ENCODE measurements at regions not wholly inside any gene's neighbourhood (a gene's known extent, or its start where the extent isn't known, plus 50 kb on each side); places are given as distances from the start of the nearest gene placed in this dataset.
"Not testable (repeated sequence)": the region's sequence is repeated elsewhere in the genome, so short reads cannot be mapped to it uniquely, and the experiment has no call there.

- no peak for DNase-seq
These were observed 159.4 kb upstream of the NAMPT start for GRCh38 chr7:106444068-106444655.

DNA sequence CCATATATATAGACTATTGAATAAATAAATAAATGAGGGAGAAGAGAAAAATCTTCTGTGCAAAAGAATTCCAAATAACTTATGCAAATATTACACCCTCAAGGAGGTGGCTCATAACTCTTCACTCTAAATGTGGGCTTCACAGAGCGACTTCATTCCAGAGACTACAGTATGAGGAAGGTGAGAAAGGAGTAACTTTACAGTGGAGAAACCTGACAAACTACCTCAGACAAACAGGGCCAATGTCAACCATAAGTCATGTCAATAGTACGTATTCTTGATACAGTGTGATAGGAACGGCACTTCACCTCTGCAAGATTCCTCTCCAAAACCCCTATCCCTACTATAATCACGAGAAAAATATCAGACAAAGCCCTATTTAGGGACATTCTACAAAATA lies 158.4 kb upstream of the NAMPT start:
- DNase-seq = no peak

DNA sequence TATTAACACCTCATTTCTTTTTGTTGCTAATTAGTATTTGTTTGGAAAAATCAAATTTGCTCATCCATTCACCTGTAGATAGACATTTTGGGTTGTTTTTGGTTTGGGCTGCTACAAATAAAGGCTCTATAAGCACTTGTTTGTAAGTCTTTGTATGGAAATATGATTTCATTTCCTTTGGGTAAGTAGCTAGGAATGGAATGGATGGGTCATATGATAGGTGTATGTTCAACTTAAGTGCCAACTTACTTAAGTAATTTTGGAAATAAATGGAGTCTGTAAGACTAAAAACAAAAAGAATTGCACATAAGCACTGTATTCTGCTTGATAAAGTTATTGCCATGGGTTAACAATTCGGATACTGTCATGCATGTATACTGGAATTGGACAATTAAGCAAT lies 157.7 kb upstream of the NAMPT start:
- DNase-seq = no peak

DNA sequence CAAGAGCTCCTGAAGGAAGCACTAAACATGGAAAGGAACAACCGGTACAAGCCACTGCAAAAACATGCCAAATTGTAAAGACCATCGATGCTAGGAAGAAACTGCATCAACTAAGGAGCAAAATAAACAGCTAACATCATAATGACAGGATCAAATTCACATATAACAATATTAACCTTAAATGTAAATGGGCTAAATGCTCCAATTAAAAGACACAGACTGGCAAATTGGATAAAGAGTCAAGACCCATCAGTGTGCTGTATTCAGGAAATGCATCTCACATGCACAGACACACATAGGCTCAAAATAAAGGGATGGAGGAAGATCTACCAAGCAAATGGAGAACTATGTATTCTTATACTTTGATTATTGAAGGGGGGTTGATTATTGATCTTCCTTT lies 156.6 kb upstream of the NAMPT start:
- DNase-seq = not testable (repeated sequence)

DNA sequence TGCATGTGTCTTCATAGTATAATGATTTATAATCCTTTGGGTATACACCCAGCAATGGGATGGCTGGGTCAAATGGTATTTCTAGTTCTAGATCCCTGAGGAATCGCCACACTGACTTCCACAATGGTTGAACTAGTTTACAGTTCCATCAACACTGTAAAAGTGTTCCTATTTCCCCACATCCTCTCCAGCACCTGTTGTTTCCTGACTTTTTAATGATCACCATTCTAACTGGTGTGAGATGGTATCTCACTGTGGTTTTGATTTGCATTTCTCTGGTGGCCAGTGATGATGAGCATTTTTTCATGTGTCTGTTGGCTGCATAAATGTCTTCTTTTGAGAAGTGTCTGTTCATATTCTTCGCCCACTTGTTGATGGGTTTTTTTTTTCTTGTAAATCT lies 152.2 kb upstream of the NAMPT start:
- not testable (repeated sequence) for DNase-seq

DNA sequence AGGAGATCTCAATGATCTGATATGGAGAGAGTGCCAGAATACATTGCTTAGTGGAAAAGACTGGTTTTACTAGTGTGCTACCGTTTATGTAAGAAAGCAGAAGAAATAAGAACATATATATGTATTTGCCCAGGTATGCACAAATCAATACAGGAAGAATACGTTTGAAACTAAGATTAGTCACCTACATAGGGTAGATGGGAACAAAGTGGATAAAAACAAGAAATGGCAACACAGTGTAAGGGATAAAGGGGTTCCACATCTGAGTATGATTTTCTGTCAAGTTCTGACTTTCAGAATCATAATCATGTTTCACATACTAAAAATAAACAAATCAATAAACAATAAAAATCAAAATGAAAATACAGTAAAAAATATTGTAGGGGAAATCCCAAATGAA lies 148.6 kb upstream of the NAMPT start:
- no peak for DNase-seq

DNA sequence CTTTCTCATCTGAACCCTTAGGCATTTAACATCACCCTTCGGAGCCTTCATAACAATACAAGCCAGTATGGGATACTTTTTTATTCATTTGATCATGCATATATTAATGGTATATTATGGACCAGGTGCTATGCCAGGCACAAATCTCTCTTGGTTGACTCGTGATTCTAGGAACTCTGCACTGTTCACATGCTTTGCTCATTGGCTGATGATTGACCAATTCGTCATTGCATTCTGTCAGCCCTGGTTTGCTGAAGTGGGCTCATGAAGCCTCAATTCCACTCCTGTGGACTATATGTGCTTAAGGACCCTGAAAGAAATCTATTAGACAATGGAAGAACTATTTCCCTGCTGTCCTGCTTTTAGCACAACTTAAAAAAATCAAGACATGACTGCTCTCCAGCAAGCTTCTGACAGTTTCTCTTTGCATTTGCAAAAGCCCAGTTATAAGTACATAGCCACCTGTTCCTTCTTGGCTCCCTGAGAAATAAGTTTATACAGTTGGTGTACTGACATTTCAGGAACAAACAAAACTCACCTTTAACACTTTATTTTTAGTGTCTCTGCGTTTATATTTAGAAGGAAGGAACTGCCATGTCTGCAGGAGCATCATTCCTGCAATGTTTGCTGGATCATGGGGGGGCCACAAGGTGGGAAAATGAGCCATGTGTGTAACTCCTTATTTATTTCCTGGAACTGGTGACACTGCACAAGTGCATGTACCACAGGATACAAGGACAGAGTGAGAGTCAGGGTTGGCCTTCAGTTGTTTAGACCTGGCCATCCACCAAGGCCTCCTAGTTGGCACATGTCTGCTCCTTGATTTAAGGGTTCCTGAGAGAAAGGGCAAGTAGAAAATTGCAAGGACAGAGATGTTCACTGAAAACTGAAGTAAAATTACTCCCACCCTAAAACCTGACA lies 146.0 kb upstream of the NAMPT start:
- DNase-seq = no peak

- no peak for DNase-seq
These were observed 145.3 kb upstream of the NAMPT start for GRCh38 chr7:106430103-106430502.

GRCh38 chr7:106426803-106427202 lies 142.0 kb upstream of the NAMPT start:
- no peak for DNase-seq

- DNase-seq = no peak
These were observed 140.4 kb upstream of the NAMPT start for GRCh38 chr7:106425017-106425719.

GRCh38 chr7:106424476-106425016 lies 139.8 kb upstream of the NAMPT start:
- DNase-seq = no peak

- no peak for DNase-seq
These were observed 139.2 kb upstream of the NAMPT start for GRCh38 chr7:106423821-106424475.

DNA sequence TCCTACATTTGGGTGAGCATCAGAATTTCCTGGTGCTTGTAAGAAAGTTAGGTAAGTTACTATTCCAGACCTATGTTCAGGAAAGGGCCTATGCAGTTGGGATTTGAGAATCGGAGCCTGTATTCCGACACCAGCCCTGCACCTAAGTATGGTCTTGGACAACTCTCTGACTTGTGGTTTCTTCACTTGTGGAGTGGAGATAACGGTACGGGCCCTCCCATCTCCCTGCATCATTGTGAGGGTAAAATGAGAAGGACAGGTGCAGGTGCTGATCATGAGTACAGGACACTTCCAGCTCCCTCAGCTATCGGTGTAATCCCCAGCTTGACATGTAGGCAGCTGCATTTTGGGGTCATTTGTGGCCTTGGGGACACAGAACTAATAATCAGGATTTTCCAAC lies 138.3 kb upstream of the NAMPT start:
- DNase-seq = no peak

DNA sequence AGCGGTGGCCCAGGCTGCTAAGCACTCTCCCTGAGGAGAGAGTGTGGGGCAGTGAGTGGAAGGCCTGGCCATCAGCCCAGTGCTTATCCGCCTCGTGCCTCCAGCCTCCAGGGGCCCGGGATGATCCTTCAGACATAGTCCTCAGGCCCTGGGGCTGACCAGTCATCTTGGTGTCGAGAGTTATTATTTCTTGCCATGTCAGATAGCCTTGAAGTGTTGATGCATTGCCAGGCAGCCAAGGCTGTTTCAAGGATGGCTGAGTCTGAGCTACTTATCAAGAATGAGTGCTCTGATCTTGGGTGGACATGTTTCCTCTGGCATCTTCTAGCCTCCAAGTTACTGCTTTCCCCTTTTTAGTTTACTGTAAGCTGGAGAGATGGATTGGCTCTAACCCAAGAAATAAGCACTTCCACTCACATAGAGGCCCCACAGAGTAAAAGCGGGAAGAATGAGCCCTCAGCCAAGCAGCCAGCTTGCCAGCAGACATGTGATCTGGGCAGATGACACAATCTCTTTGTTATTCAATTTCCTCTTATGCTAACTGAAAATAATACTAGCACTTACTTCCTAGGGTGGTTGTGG lies 136.5 kb upstream of the NAMPT start:
- DNase-seq = no peak

DNA sequence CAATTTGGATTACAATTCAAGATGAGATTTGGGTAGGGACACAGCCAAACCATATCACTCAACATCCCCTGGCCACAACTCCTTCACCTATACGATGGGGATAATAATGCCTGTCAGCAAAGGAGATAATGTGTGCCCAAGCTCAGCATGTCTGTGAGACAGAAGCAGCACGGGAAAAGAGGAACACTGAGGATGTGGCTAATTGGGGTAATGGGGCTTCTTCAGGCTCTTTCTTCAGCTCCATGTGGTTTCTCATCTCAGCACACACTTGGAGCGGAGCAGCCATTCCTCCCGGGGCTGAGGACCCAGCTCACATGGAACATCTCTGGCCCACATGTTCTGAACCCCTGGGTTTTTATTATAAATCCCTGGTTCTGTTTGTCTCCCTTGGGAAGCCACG lies 136.0 kb upstream of the NAMPT start:
- no peak for DNase-seq

- DNase-seq = no peak
These were observed 135.4 kb upstream of the NAMPT start for GRCh38 chr7:106420210-106420609.

DNA sequence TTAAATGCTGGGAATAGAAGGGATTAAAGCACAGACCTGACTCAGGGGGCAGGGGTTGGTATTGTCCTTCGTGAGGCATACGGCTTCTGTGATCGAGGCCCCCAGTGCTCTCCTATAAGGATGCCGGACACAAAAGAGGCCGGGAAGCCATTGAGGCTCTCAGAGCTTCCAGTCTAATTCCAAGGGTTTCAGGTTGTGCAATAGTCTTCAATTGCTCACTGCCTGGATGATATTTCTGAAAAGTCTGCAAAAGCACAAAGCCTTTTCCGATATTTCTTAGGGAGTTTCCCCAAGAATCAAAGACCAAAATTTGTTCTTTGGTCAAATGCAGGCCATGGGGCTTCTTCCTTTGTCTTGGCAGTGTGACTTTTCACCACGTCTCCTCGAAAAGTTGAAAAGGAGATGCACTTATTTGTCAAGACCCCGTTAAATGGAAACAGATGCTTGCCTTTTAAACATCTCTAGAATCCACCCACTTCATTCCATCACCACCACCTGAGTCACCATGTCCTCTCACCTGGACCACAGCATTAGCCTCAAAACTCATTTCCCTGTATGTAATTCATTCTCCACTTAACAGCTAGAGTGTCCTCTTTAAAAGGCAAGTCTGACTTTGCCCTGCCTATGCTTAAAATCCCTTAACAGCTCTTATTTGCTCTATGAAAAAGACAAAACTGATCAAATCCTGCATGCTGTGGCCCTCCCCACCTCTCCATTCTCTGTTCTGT lies 134.8 kb upstream of the NAMPT start:
- no peak for DNase-seq

DNA sequence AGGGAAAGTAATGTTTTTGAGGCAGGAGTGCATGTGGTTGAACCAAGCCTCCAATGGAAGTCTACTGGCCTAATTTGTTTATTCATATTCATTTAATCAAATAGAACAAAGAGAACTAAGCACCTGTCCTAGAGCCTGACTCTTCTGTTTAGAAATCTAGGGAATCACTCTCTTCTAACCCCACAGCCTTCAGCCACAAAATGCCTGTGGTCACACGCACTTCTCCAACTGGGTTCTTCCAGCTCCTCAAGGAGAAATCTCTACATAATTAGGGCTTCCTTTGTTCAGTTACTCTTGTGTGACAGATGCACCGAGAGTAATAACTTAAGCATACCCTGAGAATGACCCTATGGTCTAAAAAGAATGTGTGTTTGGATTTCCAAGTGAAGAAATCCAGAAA lies 133.7 kb upstream of the NAMPT start:
- DNase-seq = no peak

- no peak for DNase-seq
These were observed 133.3 kb upstream of the NAMPT start for GRCh38 chr7:106418094-106418493.

- DNase-seq = no peak
These were observed 132.6 kb upstream of the NAMPT start for GRCh38 chr7:106417273-106417902.

GRCh38 chr7:106416430-106416829 lies 131.6 kb upstream of the NAMPT start:
- DNase-seq = no peak

GRCh38 chr7:106415433-106415832 lies 130.7 kb upstream of the NAMPT start:
- no peak for DNase-seq
